Tongue (tissue), 1 donor: ENCODE measurements at regions not wholly inside any gene's neighbourhood (a gene's known extent, or its start where the extent isn't known, plus 50 kb on each side); places are given as distances from the start of the nearest gene placed in this dataset.

Experiments used
- DNase-seq: peaks from one replicate; pipeline ENCODE4 v3.0.0-alpha.2; 2015

- peak; percentile 35 for DNase-seq
Observed at GRCh38 chr2:144835634-144836350, 315.9 kb upstream of the ZEB2 start.

GRCh38 chr2:144834998-144835633 lies 315.2 kb upstream of the ZEB2 start:
- peak; percentile 50 for DNase-seq

GRCh38 chr2:144834363-144834762 lies 314.4 kb upstream of the ZEB2 start:
- no peak for DNase-seq

GRCh38 chr2:144833075-144833637 lies 313.2 kb upstream of the ZEB2 start:
- DNase-seq, result no peak

GRCh38 chr2:144832048-144832447 lies 312.1 kb upstream of the ZEB2 start:
- no peak for DNase-seq

- DNase-seq, result no peak
Observed at GRCh38 chr2:144830543-144830942, 310.6 kb upstream of the ZEB2 start.

GRCh38 chr2:144827404-144827803 lies 307.5 kb upstream of the ZEB2 start:
- DNase-seq, result no peak

- DNase-seq, result no peak
Observed at GRCh38 chr2:144826105-144826504, 306.2 kb upstream of the ZEB2 start.

- DNase-seq, result no peak
Observed at GRCh38 chr2:144825331-144826020, 305.6 kb upstream of the ZEB2 start.

GRCh38 chr2:144824306-144825080 lies 304.6 kb upstream of the ZEB2 start:
- DNase-seq, result no peak

GRCh38 chr2:144822966-144823365 lies 303.0 kb upstream of the ZEB2 start:
- DNase-seq, result no peak

- DNase-seq, result no peak
Observed at GRCh38 chr2:144812288-144812687, 292.4 kb upstream of the ZEB2 start.

GRCh38 chr2:144801766-144802165 lies 281.8 kb upstream of the ZEB2 start:
- DNase-seq, result no peak

GRCh38 chr2:144801325-144801724 lies 281.4 kb upstream of the ZEB2 start:
- DNase-seq, result no peak

- DNase-seq, result no peak
Observed at GRCh38 chr2:144798989-144799388, 279.1 kb upstream of the ZEB2 start.

- DNase-seq, result no peak
Observed at GRCh38 chr2:144798034-144798433, 278.1 kb upstream of the ZEB2 start.

- no peak for DNase-seq
Observed at GRCh38 chr2:144796936-144797335, 277.0 kb upstream of the ZEB2 start.

- peak; percentile 32 for DNase-seq
Observed at GRCh38 chr2:144796164-144796563, 276.2 kb upstream of the ZEB2 start.

GRCh38 chr2:144785253-144785652 lies 265.3 kb upstream of the ZEB2 start:
- DNase-seq, result no peak

GRCh38 chr2:144780983-144781382 lies 261.1 kb upstream of the ZEB2 start:
- no peak for DNase-seq

GRCh38 chr2:144776766-144777165 lies 256.8 kb upstream of the ZEB2 start:
- DNase-seq, result no peak

- DNase-seq, result no peak
Observed at GRCh38 chr2:144774809-144775208, 254.9 kb upstream of the ZEB2 start.
